ENCODE measurements at regions not wholly inside any gene's neighbourhood (a gene's known extent, or its start where the extent isn't known, plus 50 kb on each side); places are given as distances from the start of the nearest gene placed in this dataset.

DNA sequence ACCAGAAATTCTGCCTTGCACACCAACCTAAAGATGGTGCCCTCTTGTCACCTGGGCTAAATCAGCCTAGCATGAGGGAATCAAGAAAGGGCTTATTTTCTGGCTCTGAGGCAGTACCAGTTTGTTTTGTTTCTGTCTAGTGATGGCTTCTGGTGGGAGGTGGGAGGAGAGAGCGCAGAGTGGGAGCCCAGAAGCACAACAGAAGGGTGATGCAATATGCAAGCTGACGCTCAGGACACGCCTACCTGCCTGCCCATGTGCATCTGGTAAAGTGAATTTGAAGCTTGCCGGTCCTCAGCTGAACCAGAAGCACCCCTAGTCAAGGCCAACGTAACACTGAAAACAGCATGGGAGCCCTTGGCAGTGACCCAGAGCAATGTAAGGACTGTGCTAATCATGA is 138.4 kb upstream of the TIAM1 start:
- Histone ChIP-seq H3F3A (ENCODE audit: control insufficient read depth, insufficient read depth) (no peaks in the 10 kb centered on the region), H3K36me3 (ENCODE audit: control insufficient read depth, low read length) (no peaks in the 10 kb centered on the region), H3K9me2 (replicated peaks; ENCODE audit: control insufficient read depth, low read length) (no peaks in the 10 kb centered on the region), H3K27me3 (ENCODE audit: control insufficient read depth, low read length) (no peaks in the 10 kb centered on the region), H3K27ac (ENCODE audit: low read depth, low read length) (no peak overlapping the region), H3K79me2 (ENCODE audit: control insufficient read depth, low read length) (no peaks in the 10 kb centered on the region), H3K4me2 (ENCODE audit: low read length) (no peak overlapping the region), H4K20me1 (ENCODE audit: control insufficient read depth, insufficient read depth, low read depth, low read length) (no peaks in the 10 kb centered on the region), H3K4me1 (ENCODE audit: control insufficient read depth, low read length) (no peaks in the 10 kb centered on the region), H3K4me3 (ENCODE audit: low read length) (no peak overlapping the region), H3K9me3 (ENCODE audit: control insufficient read depth, insufficient read depth, low read length) (peaks cover 4% of the 10 kb centered on the region; the same call in 1 of the 2 replicates)
- TF ChIP-seq, protein P1, sequence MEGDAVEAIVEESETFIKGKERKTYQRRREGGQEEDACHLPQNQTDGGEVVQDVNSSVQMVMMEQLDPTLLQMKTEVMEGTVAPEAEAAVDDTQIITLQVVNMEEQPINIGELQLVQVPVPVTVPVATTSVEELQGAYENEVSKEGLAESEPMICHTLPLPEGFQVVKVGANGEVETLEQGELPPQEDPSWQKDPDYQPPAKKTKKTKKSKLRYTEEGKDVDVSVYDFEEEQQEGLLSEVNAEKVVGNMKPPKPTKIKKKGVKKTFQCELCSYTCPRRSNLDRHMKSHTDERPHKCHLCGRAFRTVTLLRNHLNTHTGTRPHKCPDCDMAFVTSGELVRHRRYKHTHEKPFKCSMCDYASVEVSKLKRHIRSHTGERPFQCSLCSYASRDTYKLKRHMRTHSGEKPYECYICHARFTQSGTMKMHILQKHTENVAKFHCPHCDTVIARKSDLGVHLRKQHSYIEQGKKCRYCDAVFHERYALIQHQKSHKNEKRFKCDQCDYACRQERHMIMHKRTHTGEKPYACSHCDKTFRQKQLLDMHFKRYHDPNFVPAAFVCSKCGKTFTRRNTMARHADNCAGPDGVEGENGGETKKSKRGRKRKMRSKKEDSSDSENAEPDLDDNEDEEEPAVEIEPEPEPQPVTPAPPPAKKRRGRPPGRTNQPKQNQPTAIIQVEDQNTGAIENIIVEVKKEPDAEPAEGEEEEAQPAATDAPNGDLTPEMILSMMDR (IDR thresholded peaks at IDR 0.05; ENCODE audit: low read depth, low read length, poor library complexity, severe bottlenecking): no peak
- no peak for TF ChIP-seq EZH2phosphoT487 (IDR thresholded peaks at IDR 0.05; ENCODE audit: borderline replicate concordance, low read length)

DNA sequence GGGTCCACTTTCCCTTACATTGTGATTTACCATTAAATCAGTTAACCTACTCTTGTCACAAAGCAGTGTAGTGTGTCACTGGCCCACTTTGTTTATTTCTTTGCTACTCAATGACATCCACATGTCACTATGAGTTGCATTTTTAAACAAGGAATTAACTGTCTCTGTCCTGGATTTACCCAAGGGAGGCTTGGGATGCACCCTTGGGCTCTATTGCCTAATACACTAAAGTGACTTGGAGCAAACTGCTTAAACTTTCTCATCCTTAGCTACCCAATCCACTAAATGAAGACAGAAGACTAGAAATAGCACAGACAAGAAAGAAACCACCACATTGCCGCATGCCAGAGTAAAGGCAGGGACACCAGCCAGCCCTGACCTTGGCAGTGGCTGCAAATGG is 136.2 kb upstream of the TIAM1 start:
- H3F3A ChIP-seq (ENCODE audit: control insufficient read depth, insufficient read depth): no peaks in the 10 kb centered on the region
- H3K36me3 ChIP-seq (ENCODE audit: control insufficient read depth, low read length): no peaks in the 10 kb centered on the region
- H3K4me3 ChIP-seq (ENCODE audit: low read length): no peak overlapping the region
- no peak overlapping the region for H3K27ac ChIP-seq (ENCODE audit: low read depth, low read length)
- TF ChIP-seq, protein P1 (IDR thresholded peaks at IDR 0.05; ENCODE audit: low read depth, low read length, poor library complexity, severe bottlenecking): no peak
- TF ChIP-seq EZH2phosphoT487 (IDR thresholded peaks at IDR 0.05; ENCODE audit: borderline replicate concordance, low read length): no peak
- no peaks in the 10 kb centered on the region for H3K9me2 ChIP-seq (replicated peaks; ENCODE audit: control insufficient read depth, low read length)
- H3K27me3 ChIP-seq (ENCODE audit: control insufficient read depth, low read length): no peaks in the 10 kb centered on the region
- no peaks in the 10 kb centered on the region for H3K79me2 ChIP-seq (ENCODE audit: control insufficient read depth, low read length)
- no peaks in the 10 kb centered on the region for H3K4me1 ChIP-seq (ENCODE audit: control insufficient read depth, low read length)
- no peak overlapping the region for H3K4me2 ChIP-seq (ENCODE audit: low read length)
- no peaks in the 10 kb centered on the region for H4K20me1 ChIP-seq (ENCODE audit: control insufficient read depth, insufficient read depth, low read depth, low read length)
- H3K9me3 ChIP-seq (ENCODE audit: control insufficient read depth, insufficient read depth, low read length): peaks cover 4% of the 10 kb centered on the region; the same call in 1 of the 2 replicates

DNA sequence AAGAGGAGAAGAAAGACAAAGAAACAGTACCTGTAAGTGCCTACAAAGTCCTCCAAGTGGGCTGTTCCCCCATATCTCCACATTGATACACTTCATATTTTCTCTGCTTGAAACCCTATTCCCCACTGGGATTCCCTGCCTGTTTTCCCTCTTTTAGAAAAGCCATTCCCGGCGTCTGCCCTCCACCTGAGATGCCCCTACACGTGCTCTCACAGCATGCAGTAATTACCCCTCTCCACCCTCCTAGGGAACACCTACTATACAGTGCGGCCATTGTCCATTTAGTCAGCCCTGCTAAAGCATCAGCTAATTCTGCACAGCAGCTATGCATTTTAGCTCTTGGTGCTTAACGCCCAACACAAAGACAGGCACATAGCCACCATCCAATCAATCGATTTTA is 135.7 kb upstream of the TIAM1 start:
- H3K27ac ChIP-seq (ENCODE audit: low read depth, low read length): no peak overlapping the region
- no peak overlapping the region for H3K4me3 ChIP-seq (ENCODE audit: low read length)

More for the DNA sequence above, 135.7 kb upstream of the TIAM1 start:
- TF ChIP-seq, protein P1 (IDR thresholded peaks at IDR 0.05; ENCODE audit: low read depth, low read length, poor library complexity, severe bottlenecking): no peak
- TF ChIP-seq EZH2phosphoT487 (IDR thresholded peaks at IDR 0.05; ENCODE audit: borderline replicate concordance, low read length): no peak
- H3K27me3 ChIP-seq (ENCODE audit: control insufficient read depth, low read length): no peaks in the 10 kb centered on the region
- H3K9me2 ChIP-seq (replicated peaks; ENCODE audit: control insufficient read depth, low read length): no peaks in the 10 kb centered on the region
- H3K4me1 ChIP-seq (ENCODE audit: control insufficient read depth, low read length): no peaks in the 10 kb centered on the region
- H3K79me2 ChIP-seq (ENCODE audit: control insufficient read depth, low read length): no peaks in the 10 kb centered on the region
- peaks cover 4% of the 10 kb centered on the region; the same call in 1 of the 2 replicates for H3K9me3 ChIP-seq (ENCODE audit: control insufficient read depth, insufficient read depth, low read length)
- H3F3A ChIP-seq (ENCODE audit: control insufficient read depth, insufficient read depth): no peaks in the 10 kb centered on the region
- no peaks in the 10 kb centered on the region for H3K36me3 ChIP-seq (ENCODE audit: control insufficient read depth, low read length)
- no peak overlapping the region for H3K4me2 ChIP-seq (ENCODE audit: low read length)
- H4K20me1 ChIP-seq (ENCODE audit: control insufficient read depth, insufficient read depth, low read depth, low read length): no peaks in the 10 kb centered on the region
